ENCODE measurements at regions not wholly inside any gene's neighbourhood (a gene's known extent, or its start where the extent isn't known, plus 50 kb on each side); places are given as distances from the start of the nearest gene placed in this dataset.

GRCh38 chr13:85662186-85662585, 137.0 kb downstream of the SLITRK6 start:
- no peak for ATAC-seq (ENCODE audit: insufficient read depth, low read depth)
- no peak overlapping the region for H3K27ac ChIP-seq (ENCODE audit: low read length)
- TF ChIP-seq EZH2 (IDR thresholded peaks at IDR 0.05; ENCODE audit: borderline replicate concordance, low read depth, low read length, severe bottlenecking) (no peak), CTCF (IDR thresholded peaks at IDR 0.05; ENCODE audit: borderline replicate concordance, extremely low read depth, low read length, poor library complexity, severe bottlenecking) (no peak)
- no peaks in the 10 kb centered on the region for H3K79me2 ChIP-seq (ENCODE audit: insufficient read depth, low read length)
- H3K9ac ChIP-seq (ENCODE audit: low read depth, low read length), result no peak overlapping the region
- no peak overlapping the region for H3K4me2 ChIP-seq (ENCODE audit: insufficient read depth, low read length)
- no peak overlapping the region for H2AFZ ChIP-seq (ENCODE audit: low read depth, low read length)
- H4K20me1 ChIP-seq (ENCODE audit: insufficient read depth, low read length), result no peaks in the 10 kb centered on the region
- no peak overlapping the region for H3K4me3 ChIP-seq (ENCODE audit: low read depth in 1 of 2, low read length in 2 of 2)
- H3K9me3 ChIP-seq (ENCODE audit: insufficient read depth, low read length, severe bottlenecking), result no peaks in the 10 kb centered on the region
- H3K36me3 ChIP-seq (ENCODE audit: insufficient read depth, low read length), result no peaks in the 10 kb centered on the region
- no peaks in the 10 kb centered on the region for H3K27me3 ChIP-seq (ENCODE audit: insufficient read depth, low read length, poor library complexity)
- DNase-seq, result no peak
- H3K4me1 ChIP-seq (ENCODE audit: insufficient read depth, low read length), result no peaks in the 10 kb centered on the region

- Histone ChIP-seq H3K36me3 (ENCODE audit: insufficient read depth, low read length) (no peaks in the 10 kb centered on the region), H3K4me1 (ENCODE audit: insufficient read depth, low read length) (no peaks in the 10 kb centered on the region), H2AFZ (ENCODE audit: low read depth, low read length) (no peak overlapping the region), H4K20me1 (ENCODE audit: insufficient read depth, low read length) (no peaks in the 10 kb centered on the region), H3K27me3 (ENCODE audit: insufficient read depth, low read length, poor library complexity) (no peaks in the 10 kb centered on the region), H3K9me3 (ENCODE audit: insufficient read depth, low read length, severe bottlenecking) (no peaks in the 10 kb centered on the region), H3K4me2 (ENCODE audit: insufficient read depth, low read length) (no peak overlapping the region), H3K4me3 (ENCODE audit: low read depth in 1 of 2, low read length in 2 of 2) (no peak overlapping the region), H3K27ac (ENCODE audit: low read length) (no peak overlapping the region), H3K79me2 (ENCODE audit: insufficient read depth, low read length) (no peaks in the 10 kb centered on the region), H3K9ac (ENCODE audit: low read depth, low read length) (no peak overlapping the region)
- ATAC-seq (ENCODE audit: insufficient read depth, low read depth) (no peak), DNase-seq (no peak)
- TF ChIP-seq EZH2 (IDR thresholded peaks at IDR 0.05; ENCODE audit: borderline replicate concordance, low read depth, low read length, severe bottlenecking) (no peak), CTCF (IDR thresholded peaks at IDR 0.05; ENCODE audit: borderline replicate concordance, extremely low read depth, low read length, poor library complexity, severe bottlenecking) (no peak)
Measured at GRCh38 chr13:85661675-85662074, 137.5 kb downstream of the SLITRK6 start.

GRCh38 chr13:85659493-85659892, 139.7 kb downstream of the SLITRK6 start:
- no peaks in the 10 kb centered on the region for H3K27me3 ChIP-seq (ENCODE audit: insufficient read depth, low read length, poor library complexity)
- H3K27ac ChIP-seq (ENCODE audit: low read length), result no peak overlapping the region
- H3K4me3 ChIP-seq (ENCODE audit: low read depth in 1 of 2, low read length in 2 of 2), result no peak overlapping the region
- no peaks in the 10 kb centered on the region for H3K9me3 ChIP-seq (ENCODE audit: insufficient read depth, low read length, severe bottlenecking)
- H3K79me2 ChIP-seq (ENCODE audit: insufficient read depth, low read length), result no peaks in the 10 kb centered on the region
- no peak for ATAC-seq (ENCODE audit: insufficient read depth, low read depth)
- H4K20me1 ChIP-seq (ENCODE audit: insufficient read depth, low read length), result no peaks in the 10 kb centered on the region
- H3K36me3 ChIP-seq (ENCODE audit: insufficient read depth, low read length), result no peaks in the 10 kb centered on the region
- no peak overlapping the region for H3K9ac ChIP-seq (ENCODE audit: low read depth, low read length)
- TF ChIP-seq CTCF (IDR thresholded peaks at IDR 0.05; ENCODE audit: borderline replicate concordance, extremely low read depth, low read length, poor library complexity, severe bottlenecking) (no peak), EZH2 (IDR thresholded peaks at IDR 0.05; ENCODE audit: borderline replicate concordance, low read depth, low read length, severe bottlenecking) (no peak)
- no peaks in the 10 kb centered on the region for H3K4me1 ChIP-seq (ENCODE audit: insufficient read depth, low read length)
- H2AFZ ChIP-seq (ENCODE audit: low read depth, low read length), result no peak overlapping the region
- DNase-seq, result no peak
- H3K4me2 ChIP-seq (ENCODE audit: insufficient read depth, low read length), result no peak overlapping the region

- ATAC-seq (ENCODE audit: insufficient read depth, low read depth) (no peak), DNase-seq (no peak)
Measured at GRCh38 chr13:85657942-85658341, 141.3 kb downstream of the SLITRK6 start.

More at GRCh38 chr13:85657942-85658341, 141.3 kb downstream of the SLITRK6 start:
- Histone ChIP-seq H3K36me3 (ENCODE audit: insufficient read depth, low read length) (no peaks in the 10 kb centered on the region), H3K27ac (ENCODE audit: low read length) (no peak overlapping the region), H3K4me1 (ENCODE audit: insufficient read depth, low read length) (no peaks in the 10 kb centered on the region), H3K4me2 (ENCODE audit: insufficient read depth, low read length) (no peak overlapping the region), H3K9ac (ENCODE audit: low read depth, low read length) (no peak overlapping the region), H3K79me2 (ENCODE audit: insufficient read depth, low read length) (no peaks in the 10 kb centered on the region), H3K27me3 (ENCODE audit: insufficient read depth, low read length, poor library complexity) (no peaks in the 10 kb centered on the region), H4K20me1 (ENCODE audit: insufficient read depth, low read length) (no peaks in the 10 kb centered on the region), H3K4me3 (ENCODE audit: low read depth in 1 of 2, low read length in 2 of 2) (no peak overlapping the region), H2AFZ (ENCODE audit: low read depth, low read length) (no peak overlapping the region), H3K9me3 (ENCODE audit: insufficient read depth, low read length, severe bottlenecking) (no peaks in the 10 kb centered on the region)
- TF ChIP-seq EZH2 (IDR thresholded peaks at IDR 0.05; ENCODE audit: borderline replicate concordance, low read depth, low read length, severe bottlenecking), result no peak
- no peak for TF ChIP-seq CTCF (IDR thresholded peaks at IDR 0.05; ENCODE audit: borderline replicate concordance, extremely low read depth, low read length, poor library complexity, severe bottlenecking)
